BJ (cell line): ENCODE measurements at regions not wholly inside any gene's neighbourhood (a gene's known extent, or its start where the extent isn't known, plus 50 kb on each side); places are given as distances from the start of the nearest gene placed in this dataset.

Source experiments
- CTCF ChIA-PET: fragments of 350-600 bp; formaldehyde crosslinking; extraction: SDS; loops from one replicate; lab custom pipeline; 2021; ENCODE audit warnings: antibody characterized with exemption, inconsistent platforms; lab: Yijun Ruan, JAX
- POLR2A ChIA-PET: fragments of 300-600 bp; sonication (Branson Sonifier 250); formaldehyde crosslinking; extraction: SDS; loops from one replicate; lab custom pipeline; 2021; ENCODE audit warnings: antibody characterized with exemption; lab: Charles Lee
- DNase-seq: peaks from one replicate; pipeline ENCODE4 v3.0.0-alpha.2; 2011; ENCODE audit warnings: low read depth
- H3K27me3 ChIP-seq: 2 replicates; pipeline ENCODE4 v1.6.0; 2011; ENCODE audit warnings: low read length; ENCODE audit not compliant: control insufficient read depth, insufficient read depth
- H3K36me3 ChIP-seq: 2 replicates; pipeline ENCODE4 v1.5.1; 2011; ENCODE audit warnings: low read length; ENCODE audit not compliant: control insufficient read depth, insufficient read depth
- H3K4me3 ChIP-seq: 2 replicates; pipeline ENCODE4 v1.5.1; 2011; ENCODE audit warnings: low read depth, mild to moderate bottlenecking, control low read depth, low read length
- TF ChIP-seq, protein P1 (sequence below): IDR thresholded peaks from 2 replicates; pipeline ENCODE4 v1.5.1; 2011; ENCODE audit warnings: low read depth, mild to moderate bottlenecking, control low read depth, inconsistent platforms, low read length, moderate library complexity; ENCODE audit not compliant: insufficient read depth

DNA sequence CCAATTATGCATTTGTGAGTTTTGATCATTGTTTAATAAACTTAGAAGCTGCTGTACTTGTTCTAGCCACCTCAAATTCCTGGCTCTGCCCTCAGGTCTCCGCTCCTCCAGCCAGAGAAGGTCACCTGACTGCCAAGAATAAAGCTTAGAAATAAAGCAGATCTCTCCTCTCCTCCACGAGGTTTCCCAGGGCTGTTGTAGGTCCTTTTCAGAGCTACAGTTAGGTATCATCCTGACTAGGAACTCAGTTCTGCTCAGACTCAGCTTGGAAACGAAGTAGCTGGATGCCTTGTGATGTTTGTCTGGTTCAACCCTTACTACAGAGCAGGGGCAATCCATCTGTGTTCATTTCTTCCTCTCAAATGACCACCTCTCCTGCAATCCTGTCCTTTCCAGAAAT, 79.1 kb upstream of the RAPGEF2 start:
- TF ChIP-seq, protein P1, sequence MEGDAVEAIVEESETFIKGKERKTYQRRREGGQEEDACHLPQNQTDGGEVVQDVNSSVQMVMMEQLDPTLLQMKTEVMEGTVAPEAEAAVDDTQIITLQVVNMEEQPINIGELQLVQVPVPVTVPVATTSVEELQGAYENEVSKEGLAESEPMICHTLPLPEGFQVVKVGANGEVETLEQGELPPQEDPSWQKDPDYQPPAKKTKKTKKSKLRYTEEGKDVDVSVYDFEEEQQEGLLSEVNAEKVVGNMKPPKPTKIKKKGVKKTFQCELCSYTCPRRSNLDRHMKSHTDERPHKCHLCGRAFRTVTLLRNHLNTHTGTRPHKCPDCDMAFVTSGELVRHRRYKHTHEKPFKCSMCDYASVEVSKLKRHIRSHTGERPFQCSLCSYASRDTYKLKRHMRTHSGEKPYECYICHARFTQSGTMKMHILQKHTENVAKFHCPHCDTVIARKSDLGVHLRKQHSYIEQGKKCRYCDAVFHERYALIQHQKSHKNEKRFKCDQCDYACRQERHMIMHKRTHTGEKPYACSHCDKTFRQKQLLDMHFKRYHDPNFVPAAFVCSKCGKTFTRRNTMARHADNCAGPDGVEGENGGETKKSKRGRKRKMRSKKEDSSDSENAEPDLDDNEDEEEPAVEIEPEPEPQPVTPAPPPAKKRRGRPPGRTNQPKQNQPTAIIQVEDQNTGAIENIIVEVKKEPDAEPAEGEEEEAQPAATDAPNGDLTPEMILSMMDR = no peak
- DNase-seq = no peak
- H3K4me3 ChIP-seq = no peak overlapping the region
- ChIA-PET POLR2A (no interaction called here), CTCF (interaction anchor here (0.6 kb wide), 1 partner anchor 116 kb away, joined by 3 read pairs; no protein-coding TSS in a partner anchor)
- H3K36me3 ChIP-seq = no peaks in the 10 kb centered on the region
- 0 out of 2 replicates have a peak, but pooled peaks cover 1% of the 10 kb centered on the region for H3K27me3 ChIP-seq

DNA sequence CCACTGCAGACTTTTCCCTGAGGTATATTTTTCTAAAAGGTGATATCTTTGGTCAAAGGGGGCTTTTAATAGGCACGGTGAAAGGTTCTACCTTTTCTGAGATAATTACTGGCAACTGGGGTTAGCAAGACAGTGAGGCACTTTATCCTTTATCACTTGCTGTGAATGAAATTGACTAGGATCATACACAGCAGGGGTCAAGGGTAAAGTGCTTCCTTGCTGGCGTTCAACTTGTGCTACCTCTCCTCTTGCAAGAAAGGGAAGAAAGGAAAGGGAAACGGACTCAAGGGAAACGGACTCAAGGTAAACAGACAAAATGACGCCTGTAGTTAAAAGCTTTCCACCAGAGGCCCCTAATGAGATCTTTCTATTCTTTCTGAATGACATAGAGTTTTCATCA, 78.6 kb upstream of the RAPGEF2 start:
- no peak for DNase-seq
- Histone ChIP-seq H3K4me3 (no peak overlapping the region), H3K36me3 (no peaks in the 10 kb centered on the region), H3K27me3 (0 out of 2 replicates have a peak, but pooled peaks cover 1% of the 10 kb centered on the region)
- POLR2A ChIA-PET = no interaction called here
- TF ChIP-seq, protein P1 = no peak
- CTCF ChIA-PET = interaction anchor here (0.6 kb wide), 1 partner anchor 115 kb away, joined by 3 read pairs; no protein-coding TSS in a partner anchor

DNA sequence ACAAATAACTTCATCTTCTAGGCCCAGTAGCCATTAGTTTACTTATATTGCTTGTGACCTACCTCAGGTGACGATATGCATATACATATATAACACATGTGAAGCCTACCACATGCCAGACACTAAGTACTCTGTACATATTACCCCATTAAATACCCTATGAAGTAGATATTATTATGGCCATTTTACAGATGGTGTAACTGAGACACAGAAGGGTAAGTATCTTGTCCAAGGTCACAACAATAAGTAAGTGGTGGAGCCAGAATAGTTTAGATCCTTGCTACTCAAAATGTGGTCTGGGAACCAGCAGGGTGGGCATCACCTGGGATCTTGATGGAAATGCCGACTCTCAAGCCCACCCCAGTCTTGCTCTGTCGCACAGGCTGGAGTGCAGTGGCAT, 78.1 kb upstream of the RAPGEF2 start:
- Histone ChIP-seq H3K4me3 (no peak overlapping the region), H3K27me3 (no peaks in the 10 kb centered on the region), H3K36me3 (no peaks in the 10 kb centered on the region)
- ChIA-PET POLR2A (no interaction called here), CTCF (no interaction called here)
- TF ChIP-seq, protein P1 = no peak
- no peak for DNase-seq

DNA sequence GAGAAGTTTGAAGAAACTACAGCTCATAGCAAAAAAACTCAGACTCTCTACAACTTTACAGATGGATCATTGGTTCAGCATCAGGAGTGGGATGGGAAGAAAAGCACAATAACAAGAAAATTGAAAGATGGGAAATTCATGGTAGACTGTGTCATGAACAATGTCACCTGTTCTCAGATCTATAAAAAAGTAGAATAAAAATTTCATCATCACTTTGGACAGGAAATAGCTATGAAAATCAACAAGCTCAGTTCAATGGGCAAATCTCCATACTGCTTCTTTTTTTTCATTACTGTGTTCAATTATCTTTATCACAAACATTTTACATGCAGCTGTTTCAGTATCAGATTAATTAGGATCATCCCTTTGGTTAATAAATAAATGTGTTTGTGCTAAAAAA, 76.5 kb upstream of the RAPGEF2 start:
- Histone ChIP-seq H3K27me3 (no peaks in the 10 kb centered on the region), H3K36me3 (no peaks in the 10 kb centered on the region), H3K4me3 (no peak overlapping the region)
- no peak for DNase-seq
- POLR2A ChIA-PET = no interaction called here
- CTCF ChIA-PET = no interaction called here
- TF ChIP-seq, protein P1 = no peak

DNA sequence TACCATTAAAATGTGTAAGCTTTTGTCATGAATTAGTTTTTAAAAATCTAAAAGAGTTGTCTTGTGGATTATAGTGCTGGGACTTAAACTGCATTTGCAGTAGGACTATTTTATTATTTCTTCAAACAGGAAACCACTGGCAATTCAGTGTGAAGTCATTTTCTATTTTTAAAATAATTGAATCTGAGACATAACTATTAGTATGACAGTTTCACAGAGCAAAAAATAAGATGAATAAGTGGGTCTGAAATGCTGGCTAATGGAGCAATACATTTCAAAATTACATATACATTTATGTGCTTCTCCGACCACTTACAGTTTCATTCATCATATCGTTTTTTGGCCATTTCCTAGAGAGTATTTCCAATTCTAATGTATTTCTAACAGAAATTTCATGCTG, 75.3 kb upstream of the RAPGEF2 start:
- DNase-seq = no peak
- TF ChIP-seq, protein P1 = no peak
- H3K36me3 ChIP-seq = no peaks in the 10 kb centered on the region
- POLR2A ChIA-PET = no interaction called here
- no peaks in the 10 kb centered on the region for H3K27me3 ChIP-seq
- no peak overlapping the region for H3K4me3 ChIP-seq
- CTCF ChIA-PET = interaction anchor here (0.8 kb wide), 1 partner anchor 9 kb away, joined by 3 read pairs; no protein-coding TSS in a partner anchor
